ENCODE measurements at regions not wholly inside any gene's neighbourhood (a gene's known extent, or its start where the extent isn't known, plus 50 kb on each side); places are given as distances from the start of the nearest gene placed in this dataset.

- DNase-seq = no peak
These were observed 54.0 kb upstream of the SLC22A11 start for GRCh38 chr11:64501500-64502427.

DNA sequence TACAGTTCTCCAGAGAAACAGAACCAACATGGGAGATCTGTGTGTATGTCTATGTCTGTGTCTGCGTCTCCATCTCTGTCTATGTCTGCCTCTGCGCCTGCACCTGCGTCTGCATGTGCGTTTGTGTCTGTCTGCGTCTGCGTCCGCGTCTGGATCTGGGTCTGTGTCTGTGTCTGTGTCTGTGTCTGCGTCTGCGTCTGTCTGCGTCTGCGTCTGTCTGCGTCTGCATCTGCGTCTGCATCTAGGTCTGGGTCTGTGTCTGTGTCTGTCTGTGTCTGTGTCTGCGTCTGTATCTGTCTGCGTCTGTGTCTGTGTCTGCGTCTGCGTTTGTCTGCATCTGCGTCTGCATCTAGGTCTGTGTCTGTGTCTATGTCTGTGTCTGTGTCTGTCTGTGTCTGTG is 53.1 kb upstream of the SLC22A11 start:
- DNase-seq = no peak

GRCh38 chr11:64503186-64503753 is 52.5 kb upstream of the SLC22A11 start:
- no peak for DNase-seq

GRCh38 chr11:64504999-64505398 is 50.7 kb upstream of the SLC22A11 start:
- no peak for DNase-seq

All from activated CD4-positive, alpha-beta T cell treated with anti-CD3 and anti-CD28 coated beads, Interleukin-2, amount 50 U/mL, for 1 hour (primary cell).